ENCODE measurements at regions not wholly inside any gene's neighbourhood (a gene's known extent, or its start where the extent isn't known, plus 50 kb on each side); places are given as distances from the start of the nearest gene placed in this dataset.

DNA sequence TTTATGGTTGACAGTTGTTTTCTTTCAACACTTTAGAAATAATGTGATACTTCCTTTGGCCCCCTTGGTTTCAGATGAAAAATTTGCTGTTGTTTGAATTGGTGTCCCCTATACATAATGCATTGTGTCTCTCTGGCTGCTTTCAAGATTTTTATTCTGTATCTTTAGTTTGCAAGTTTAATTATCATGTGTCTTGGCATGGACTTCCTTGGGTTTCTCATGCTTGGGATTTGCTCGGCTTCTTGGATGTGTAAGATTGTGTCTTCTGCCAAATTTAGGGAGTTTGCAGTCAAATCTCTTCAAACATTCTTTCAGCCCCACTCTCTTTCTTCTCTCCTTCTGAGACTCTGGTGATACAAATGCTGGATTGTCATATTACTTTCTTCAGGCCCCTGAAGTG, 53.4 kb upstream of the PTPRG start:
- no peak for TF ChIP-seq CTCF (conservative IDR thresholded peaks at IDR 0.05; ENCODE audit: low read depth, low read length)
- TF ChIP-seq EZH2 (IDR thresholded peaks at IDR 0.05; ENCODE audit: borderline replicate concordance, low read depth, low read length, poor library complexity, severe bottlenecking) = no peak

Data from A673 (cell line).